ENCODE measurements at regions not wholly inside any gene's neighbourhood (a gene's known extent, or its start where the extent isn't known, plus 50 kb on each side); places are given as distances from the start of the nearest gene placed in this dataset.

DNA sequence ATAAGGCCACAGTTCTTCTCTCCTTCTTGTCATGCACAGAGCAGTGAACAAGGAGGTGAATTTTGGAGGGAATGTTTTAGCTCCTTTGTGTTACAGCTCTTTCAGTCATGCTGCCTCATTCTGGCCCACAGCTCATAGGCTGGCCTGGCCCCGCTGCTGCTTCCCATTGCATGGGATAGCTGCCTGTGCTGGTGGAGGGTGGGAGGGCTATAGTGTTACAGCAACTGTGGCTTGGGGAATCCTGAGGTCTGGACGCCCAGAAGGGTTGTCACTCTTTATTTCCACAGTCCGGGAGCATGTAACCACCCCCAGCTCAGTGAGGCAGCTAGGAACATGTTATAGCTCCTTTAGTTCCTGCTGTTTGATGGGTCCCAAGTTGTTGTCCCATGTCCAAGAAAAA, 210.3 kb downstream of the AMY1C start:
- TF ChIP-seq, protein P1, sequence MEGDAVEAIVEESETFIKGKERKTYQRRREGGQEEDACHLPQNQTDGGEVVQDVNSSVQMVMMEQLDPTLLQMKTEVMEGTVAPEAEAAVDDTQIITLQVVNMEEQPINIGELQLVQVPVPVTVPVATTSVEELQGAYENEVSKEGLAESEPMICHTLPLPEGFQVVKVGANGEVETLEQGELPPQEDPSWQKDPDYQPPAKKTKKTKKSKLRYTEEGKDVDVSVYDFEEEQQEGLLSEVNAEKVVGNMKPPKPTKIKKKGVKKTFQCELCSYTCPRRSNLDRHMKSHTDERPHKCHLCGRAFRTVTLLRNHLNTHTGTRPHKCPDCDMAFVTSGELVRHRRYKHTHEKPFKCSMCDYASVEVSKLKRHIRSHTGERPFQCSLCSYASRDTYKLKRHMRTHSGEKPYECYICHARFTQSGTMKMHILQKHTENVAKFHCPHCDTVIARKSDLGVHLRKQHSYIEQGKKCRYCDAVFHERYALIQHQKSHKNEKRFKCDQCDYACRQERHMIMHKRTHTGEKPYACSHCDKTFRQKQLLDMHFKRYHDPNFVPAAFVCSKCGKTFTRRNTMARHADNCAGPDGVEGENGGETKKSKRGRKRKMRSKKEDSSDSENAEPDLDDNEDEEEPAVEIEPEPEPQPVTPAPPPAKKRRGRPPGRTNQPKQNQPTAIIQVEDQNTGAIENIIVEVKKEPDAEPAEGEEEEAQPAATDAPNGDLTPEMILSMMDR (IDR thresholded peaks at IDR 0.05; ENCODE audit: low read depth, low read length) = no peak
- no peak for TF ChIP-seq EZH2phosphoT487 (IDR thresholded peaks at IDR 0.05; ENCODE audit: low read depth)

All from OCI-LY3 (cell line).